Kidney capillary endothelial cell (primary cell): ENCODE measurements at regions not wholly inside any gene's neighbourhood (a gene's known extent, or its start where the extent isn't known, plus 50 kb on each side); places are given as distances from the start of the nearest gene placed in this dataset.
"Not testable (repeated sequence)": the region's sequence is repeated elsewhere in the genome, so short reads cannot be mapped to it uniquely, and the experiment has no call there.

Experiments
- DNase-seq: peaks from one replicate; pipeline ENCODE4 v3.0.0-alpha.2; 2018; ENCODE audit warnings: low spot score

DNA sequence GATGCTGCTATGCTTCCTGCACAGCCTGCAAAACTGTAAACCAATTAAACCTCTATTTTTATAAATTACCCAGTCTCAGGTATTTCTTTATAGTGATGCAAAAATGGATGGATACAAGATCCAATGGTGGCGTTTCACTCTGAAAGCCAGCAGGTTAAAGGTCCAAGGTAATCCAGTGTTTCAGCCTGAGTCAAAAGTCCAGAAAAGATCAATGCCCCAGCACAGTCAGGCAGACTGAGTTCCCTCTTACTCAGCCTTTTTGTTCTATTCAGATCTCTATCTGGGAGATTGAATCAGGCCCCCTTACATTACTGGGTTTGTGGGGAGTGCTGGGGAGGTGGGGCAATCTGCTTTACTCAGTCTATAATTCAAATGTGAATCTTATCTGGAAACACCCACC, 464.5 kb downstream of the GXYLT1 start:
- DNase-seq = no peak

DNA sequence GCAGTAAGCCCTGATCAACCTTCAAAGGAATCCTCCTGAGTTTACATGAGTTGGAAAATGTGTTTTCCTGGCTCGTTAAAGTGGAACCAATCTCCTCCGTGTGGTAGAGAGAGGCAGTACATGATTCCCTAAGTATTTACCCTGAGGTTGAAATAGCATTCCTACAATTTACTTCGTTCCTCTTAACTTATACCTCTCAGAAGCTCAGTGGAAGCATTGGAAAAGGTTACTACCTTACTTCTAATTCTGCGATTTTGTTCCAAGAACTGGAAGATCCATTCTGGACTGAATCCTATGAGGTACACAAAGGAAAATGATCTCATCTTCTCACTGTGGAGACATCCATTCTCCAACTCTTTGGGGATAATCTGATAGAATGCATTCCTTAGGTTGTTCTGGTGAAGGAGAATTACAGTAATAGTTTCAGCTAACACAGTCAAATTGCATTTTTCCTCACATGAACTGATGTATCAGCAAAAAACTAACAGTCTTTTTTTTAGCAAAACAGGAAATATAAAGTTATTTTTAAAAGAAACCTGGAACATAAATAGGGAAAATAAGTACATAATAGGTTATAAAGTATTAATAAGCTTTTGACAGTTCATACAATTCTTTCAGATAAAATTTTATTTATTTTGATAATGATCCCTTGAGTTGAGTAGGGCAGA, 475.6 kb downstream of the PDZRN4 start:
- DNase-seq = peak; percentile 52

DNA sequence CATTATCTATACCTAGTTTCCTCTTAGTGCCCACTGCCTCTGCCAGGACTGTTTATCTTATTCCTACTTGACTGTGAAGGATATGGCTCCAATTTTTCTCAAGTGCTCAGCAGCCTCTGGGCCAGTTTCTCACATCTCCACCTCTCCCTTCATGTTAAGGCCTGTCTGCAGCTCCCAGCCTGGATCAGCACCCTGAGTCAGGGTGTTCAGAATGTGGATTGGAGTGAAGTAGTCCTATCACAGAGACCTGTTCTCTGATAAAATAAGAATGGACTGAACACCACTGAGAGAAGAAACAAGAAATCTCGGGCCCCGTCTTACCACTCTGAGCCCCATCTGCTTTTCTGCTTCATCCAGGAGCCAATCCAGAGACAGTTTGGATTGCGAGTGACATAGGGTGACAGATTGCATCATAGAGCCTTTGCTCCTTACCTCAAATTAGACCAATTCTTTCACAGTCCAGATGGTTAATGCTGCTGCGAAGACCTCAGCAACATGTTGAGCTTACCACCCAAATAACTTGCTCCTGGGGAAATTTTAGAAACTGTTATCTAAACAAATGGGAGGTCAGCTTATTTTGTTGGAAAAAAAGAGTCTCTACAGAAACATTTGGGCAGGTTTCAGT, 473.1 kb downstream of the PDZRN4 start:
- no peak for DNase-seq

GRCh38 chr12:41656454-41656853, 468.3 kb downstream of the PDZRN4 start:
- DNase-seq = no peak

GRCh38 chr12:41653386-41654326, 465.5 kb downstream of the PDZRN4 start:
- no peak for DNase-seq

DNA sequence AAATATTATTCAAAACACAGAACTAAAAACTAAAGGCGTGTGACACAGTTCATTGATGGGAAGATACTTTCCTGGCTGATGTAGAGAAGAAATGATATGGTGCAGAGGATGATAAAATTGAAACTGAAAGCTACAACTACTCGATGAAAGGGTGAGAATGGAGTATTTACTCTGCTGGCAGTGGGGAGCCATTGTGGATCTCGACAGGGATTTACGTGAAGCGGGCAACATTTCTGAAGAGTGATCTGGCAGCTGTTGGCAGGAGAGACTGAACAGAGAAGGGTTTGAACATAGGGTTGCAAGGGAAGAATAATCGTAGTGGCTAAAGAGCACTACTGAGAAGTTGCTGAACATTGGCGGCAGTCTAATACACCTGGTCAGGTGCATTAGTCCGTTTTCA, 464.9 kb downstream of the PDZRN4 start:
- no peak for DNase-seq

DNA sequence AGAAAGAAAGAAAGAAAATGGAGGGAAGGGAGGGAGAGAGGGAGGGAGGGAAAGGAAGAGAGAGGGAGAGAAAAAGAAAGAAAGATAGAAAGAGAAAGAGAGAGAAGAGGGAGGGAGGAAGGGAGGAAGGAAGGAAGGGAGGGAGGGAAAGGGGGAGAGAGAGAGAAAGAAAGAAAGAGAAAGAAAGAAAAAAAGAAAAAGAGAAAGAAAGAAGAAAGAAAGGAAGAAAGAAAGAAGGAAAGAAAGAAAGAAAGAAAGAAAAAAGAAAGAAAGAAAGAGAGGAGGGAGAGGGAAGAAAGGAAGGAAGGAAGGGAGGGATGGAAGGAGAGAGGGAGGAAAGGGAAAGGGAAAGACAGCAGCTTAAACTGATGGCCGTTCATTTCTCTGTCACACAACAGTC, 457.5 kb downstream of the PDZRN4 start:
- no peak for DNase-seq

DNA sequence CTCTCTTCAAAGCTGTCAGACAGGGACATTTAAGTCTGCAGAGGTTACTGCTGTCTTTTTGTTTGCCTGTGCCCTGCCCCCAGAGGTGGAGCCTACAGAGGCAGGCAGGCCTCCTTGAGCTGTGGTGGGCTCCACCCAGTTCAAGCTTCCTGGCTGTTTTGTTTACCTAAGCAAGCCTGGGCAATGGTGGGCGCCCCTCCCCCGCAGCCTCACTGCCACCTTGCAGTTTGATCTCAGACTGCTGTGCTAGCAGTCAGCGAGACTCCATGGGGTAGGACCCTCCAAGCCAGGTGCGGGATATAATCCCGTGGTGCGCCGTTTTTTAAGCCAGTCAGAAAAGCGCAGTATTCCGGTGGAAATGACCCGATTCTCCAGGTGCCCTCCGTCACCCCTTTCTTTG, 454.7 kb downstream of the PDZRN4 start:
- not testable (repeated sequence) for DNase-seq

DNA sequence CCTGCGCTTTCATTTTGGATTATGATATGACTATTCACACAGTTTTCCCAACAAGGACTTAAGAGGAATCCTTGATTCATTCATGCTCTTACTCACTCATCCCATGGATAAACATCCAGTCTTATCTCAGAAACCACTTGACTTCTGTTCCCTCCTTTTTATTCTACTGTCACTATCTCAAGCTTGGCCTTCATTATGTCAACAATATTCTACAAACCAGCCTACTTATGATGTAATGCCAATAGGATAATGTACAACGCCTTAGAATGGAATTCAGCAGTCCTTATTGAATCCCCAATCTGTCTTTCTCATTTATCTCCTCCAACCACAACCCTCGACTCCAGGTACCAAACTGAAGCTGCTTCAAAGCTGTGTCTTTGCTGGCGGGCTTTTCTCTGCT, 448.5 kb downstream of the PDZRN4 start:
- no peak for DNase-seq

GRCh38 chr12:41635626-41636364, 447.7 kb downstream of the PDZRN4 start:
- DNase-seq = no peak

DNA sequence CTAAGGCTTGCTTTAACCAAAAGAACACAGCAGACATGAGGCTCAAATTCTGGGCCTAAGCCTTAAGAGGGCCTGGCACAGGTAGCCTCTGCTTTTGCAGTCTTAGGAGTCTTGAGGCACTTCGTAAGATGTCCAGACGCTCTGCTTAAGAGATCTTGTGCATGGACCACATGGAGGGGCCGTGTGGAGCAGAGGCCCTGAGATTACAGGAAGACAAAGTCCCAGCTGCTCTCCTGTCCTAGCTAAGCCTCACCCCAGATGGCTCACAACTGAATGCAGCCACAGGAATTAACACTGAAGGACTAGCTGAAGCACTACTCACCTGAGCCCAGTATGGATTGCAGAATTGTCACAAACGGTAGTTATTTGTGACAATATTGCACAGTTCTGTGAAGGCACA, 446.0 kb downstream of the PDZRN4 start:
- no peak for DNase-seq

GRCh38 chr12:41629611-41630010, 441.5 kb downstream of the PDZRN4 start:
- no peak for DNase-seq

DNA sequence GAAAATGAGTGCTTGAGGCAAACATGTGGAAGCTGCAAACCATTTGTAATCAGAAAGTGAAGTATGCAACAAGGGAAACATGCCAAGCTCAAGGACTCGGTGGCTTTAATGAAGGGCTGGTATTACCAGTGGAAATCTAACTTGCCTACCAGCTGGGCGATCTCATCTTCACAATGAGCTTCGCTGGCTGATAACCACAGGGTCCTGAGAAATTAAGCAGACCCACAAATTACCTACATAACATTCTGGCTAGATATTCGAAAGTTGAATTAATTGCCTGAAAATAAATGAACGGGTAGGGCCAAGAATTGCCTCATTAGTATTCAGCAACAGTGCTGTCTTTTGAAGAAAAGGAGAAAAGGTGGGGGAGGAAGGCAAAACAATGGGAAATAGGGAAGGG, 439.4 kb downstream of the PDZRN4 start:
- DNase-seq = no peak

GRCh38 chr12:41624571-41624970, 436.5 kb downstream of the PDZRN4 start:
- no peak for DNase-seq
